Endothelial cell (in vitro differentiated cells): ENCODE measurements at regions not wholly inside any gene's neighbourhood (a gene's known extent, or its start where the extent isn't known, plus 50 kb on each side); places are given as distances from the start of the nearest gene placed in this dataset.

Source experiments
- DNase-seq: peaks from one replicate; pipeline ENCODE4 v3.0.0; 2021; ENCODE audit warnings: low spot score
- H3K27ac Mint-ChIP-seq: one replicate; pipeline ENCODE4 v1.8.0; 2021; ENCODE audit warnings: mixed read lengths, inconsistent platforms; ENCODE audit not compliant: unreplicated experiment
- H3K27me3 Mint-ChIP-seq: one replicate; pipeline ENCODE4 v1.8.0; 2021; ENCODE audit warnings: mild to moderate bottlenecking, moderate library complexity, mixed read lengths, inconsistent platforms; ENCODE audit not compliant: unreplicated experiment
- H3K36me3 Mint-ChIP-seq: one replicate; pipeline ENCODE4 v1.8.0; 2021; ENCODE audit warnings: mild to moderate bottlenecking, low read depth, mixed read lengths, inconsistent platforms; ENCODE audit not compliant: unreplicated experiment
- H3K4me1 Mint-ChIP-seq: one replicate; pipeline ENCODE4 v1.8.0; 2021; ENCODE audit warnings: mild to moderate bottlenecking, mixed read lengths, inconsistent platforms; ENCODE audit not compliant: unreplicated experiment
- H3K4me3 Mint-ChIP-seq: one replicate; pipeline ENCODE4 v1.8.0; 2021; ENCODE audit warnings: mild to moderate bottlenecking, mixed read lengths, inconsistent platforms; ENCODE audit not compliant: unreplicated experiment
- H3K9me3 Mint-ChIP-seq: one replicate; pipeline ENCODE4 v1.8.0; 2021; ENCODE audit warnings: mixed read lengths, inconsistent platforms; ENCODE audit not compliant: unreplicated experiment
- TF ChIP-seq, protein P1 (sequence below): fragments of 200-600 bp; sonication (generic); IDR thresholded peaks from one replicate; pipeline ENCODE4 v1.5.0; 2021; ENCODE audit warnings: antibody characterized with exemption; ENCODE audit not compliant: unreplicated experiment

- no peak overlapping the region for H3K4me3 Mint-ChIP-seq
- H3K27ac Mint-ChIP-seq, result no peak overlapping the region
- H3K4me1 Mint-ChIP-seq, result no peaks in the 10 kb centered on the region
- TF ChIP-seq, protein P1, sequence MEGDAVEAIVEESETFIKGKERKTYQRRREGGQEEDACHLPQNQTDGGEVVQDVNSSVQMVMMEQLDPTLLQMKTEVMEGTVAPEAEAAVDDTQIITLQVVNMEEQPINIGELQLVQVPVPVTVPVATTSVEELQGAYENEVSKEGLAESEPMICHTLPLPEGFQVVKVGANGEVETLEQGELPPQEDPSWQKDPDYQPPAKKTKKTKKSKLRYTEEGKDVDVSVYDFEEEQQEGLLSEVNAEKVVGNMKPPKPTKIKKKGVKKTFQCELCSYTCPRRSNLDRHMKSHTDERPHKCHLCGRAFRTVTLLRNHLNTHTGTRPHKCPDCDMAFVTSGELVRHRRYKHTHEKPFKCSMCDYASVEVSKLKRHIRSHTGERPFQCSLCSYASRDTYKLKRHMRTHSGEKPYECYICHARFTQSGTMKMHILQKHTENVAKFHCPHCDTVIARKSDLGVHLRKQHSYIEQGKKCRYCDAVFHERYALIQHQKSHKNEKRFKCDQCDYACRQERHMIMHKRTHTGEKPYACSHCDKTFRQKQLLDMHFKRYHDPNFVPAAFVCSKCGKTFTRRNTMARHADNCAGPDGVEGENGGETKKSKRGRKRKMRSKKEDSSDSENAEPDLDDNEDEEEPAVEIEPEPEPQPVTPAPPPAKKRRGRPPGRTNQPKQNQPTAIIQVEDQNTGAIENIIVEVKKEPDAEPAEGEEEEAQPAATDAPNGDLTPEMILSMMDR, result no peak
- no peaks in the 10 kb centered on the region for H3K27me3 Mint-ChIP-seq
- no peaks in the 10 kb centered on the region for H3K9me3 Mint-ChIP-seq
- no peak for DNase-seq
- no peaks in the 10 kb centered on the region for H3K36me3 Mint-ChIP-seq
These were observed 71.3 kb upstream of the ENOX2 start for GRCh38 chrX:130974323-130974722.

DNA sequence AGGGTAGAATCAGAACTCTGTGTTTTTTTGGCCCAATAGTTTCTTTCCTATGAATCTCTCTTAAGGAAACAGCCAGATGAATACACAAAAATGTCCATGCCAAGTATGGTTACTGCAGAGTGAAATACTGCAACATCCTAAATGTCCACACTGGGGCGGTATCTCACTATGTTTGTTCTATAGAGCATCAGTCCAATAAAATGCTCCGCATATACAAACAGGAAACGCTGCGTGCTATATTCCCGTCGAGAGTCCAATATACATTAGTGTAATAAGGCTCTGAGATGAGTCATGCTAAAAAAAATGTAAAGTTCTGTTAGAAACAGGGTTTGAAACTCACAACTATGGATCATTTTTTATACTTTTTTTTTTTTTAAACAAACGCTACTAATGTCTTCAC, 72.9 kb upstream of the ENOX2 start:
- no peaks in the 10 kb centered on the region for H3K9me3 Mint-ChIP-seq
- no peak overlapping the region for H3K4me3 Mint-ChIP-seq
- TF ChIP-seq, protein P1, result peak; percentile 40
- peak; percentile 28 for DNase-seq
- H3K4me1 Mint-ChIP-seq, result no peaks in the 10 kb centered on the region
- no peaks in the 10 kb centered on the region for H3K36me3 Mint-ChIP-seq
- H3K27ac Mint-ChIP-seq, result no peak overlapping the region
- H3K27me3 Mint-ChIP-seq, result no peaks in the 10 kb centered on the region

DNA sequence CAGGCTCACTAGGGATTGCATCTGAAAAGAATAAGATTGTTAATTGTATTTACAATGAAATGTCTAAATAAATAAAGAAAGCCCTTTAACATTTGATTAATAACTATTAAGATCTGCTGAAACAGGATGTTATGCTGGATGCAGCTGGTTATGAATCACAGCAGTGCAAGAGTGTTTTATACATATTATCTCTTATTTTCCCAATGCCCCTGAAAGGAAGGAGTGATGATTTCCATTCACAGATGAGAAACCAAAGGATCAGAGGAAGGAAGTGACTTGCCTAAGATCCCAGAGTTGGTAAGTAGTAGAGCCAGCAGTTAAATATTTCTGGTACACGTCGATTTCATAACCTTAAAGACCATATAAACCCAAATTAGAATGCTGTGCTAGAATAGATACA, 76.3 kb upstream of the ARHGAP36 start:
- no peak overlapping the region for H3K27ac Mint-ChIP-seq
- H3K9me3 Mint-ChIP-seq, result no peaks in the 10 kb centered on the region
- no peaks in the 10 kb centered on the region for H3K27me3 Mint-ChIP-seq
- TF ChIP-seq, protein P1, result no peak
- H3K36me3 Mint-ChIP-seq, result no peaks in the 10 kb centered on the region
- DNase-seq, result no peak
- no peak overlapping the region for H3K4me3 Mint-ChIP-seq
- no peaks in the 10 kb centered on the region for H3K4me1 Mint-ChIP-seq

- Mint-ChIP-seq H3K27me3 (no peaks in the 10 kb centered on the region), H3K4me1 (no peaks in the 10 kb centered on the region), H3K36me3 (no peaks in the 10 kb centered on the region), H3K9me3 (no peaks in the 10 kb centered on the region), H3K27ac (no peak overlapping the region), H3K4me3 (no peak overlapping the region)
- no peak for DNase-seq
- TF ChIP-seq, protein P1, result no peak
These were observed 73.4 kb upstream of the ARHGAP36 start for GRCh38 chrX:130984782-130985181.

DNA sequence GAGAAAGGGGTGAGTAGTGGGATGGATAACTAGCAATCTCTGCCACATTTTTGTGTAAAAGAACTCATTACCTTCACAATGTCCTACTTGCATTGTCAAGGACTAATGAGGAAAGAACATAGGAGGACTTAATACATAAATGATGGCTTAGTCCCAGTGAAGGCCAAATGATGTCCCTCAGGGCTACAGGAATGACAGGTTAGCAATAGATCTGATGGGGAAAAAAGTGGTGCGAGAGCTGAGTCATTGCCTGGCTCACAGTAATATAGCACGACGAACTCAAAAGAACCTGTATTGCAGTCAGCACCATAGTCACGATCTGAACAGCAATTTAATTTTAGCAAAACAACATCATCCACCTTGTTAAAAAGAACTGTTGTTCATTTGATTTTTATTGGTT, 70.9 kb upstream of the ARHGAP36 start:
- no peak for DNase-seq
- Mint-ChIP-seq H3K27ac (no peak overlapping the region), H3K4me3 (no peak overlapping the region), H3K9me3 (no peaks in the 10 kb centered on the region), H3K36me3 (no peaks in the 10 kb centered on the region), H3K27me3 (no peaks in the 10 kb centered on the region), H3K4me1 (no peaks in the 10 kb centered on the region)
- TF ChIP-seq, protein P1, result no peak
